ENCODE measurements at regions not wholly inside any gene's neighbourhood (a gene's known extent, or its start where the extent isn't known, plus 50 kb on each side); places are given as distances from the start of the nearest gene placed in this dataset.

- TF ChIP-seq PKNOX1 (IDR thresholded peaks at IDR 0.05) (no peak), SUZ12 (IDR thresholded peaks at IDR 0.05) (no peak), L3MBTL2 (conservative IDR thresholded peaks at IDR 0.05) (no peak), CTBP1 (IDR thresholded peaks at IDR 0.05; ENCODE audit: borderline replicate concordance) (no peak), TARDBP (IDR thresholded peaks at IDR 0.05) (no peak), SP1 (IDR thresholded peaks at IDR 0.05) (no peak), FOXA1 (IDR thresholded peaks at IDR 0.05) (no peak), ELF4 (IDR thresholded peaks at IDR 0.05) (no peak), BHLHE40 (IDR thresholded peaks at IDR 0.05; ENCODE audit: borderline replicate concordance) (no peak), FOXM1 (IDR thresholded peaks at IDR 0.05; ENCODE audit: borderline replicate concordance) (no peak), LEF1 (IDR thresholded peaks at IDR 0.05; ENCODE audit: borderline replicate concordance) (no peak)
Observed at GRCh38 chr7:51977913-51978312, 661.3 kb upstream of the COBL start.

Measured in HEK293T (cell line).